Mesenchymal stem cell (in vitro differentiated cells and primary cell): ENCODE measurements at regions not wholly inside any gene's neighbourhood (a gene's known extent, or its start where the extent isn't known, plus 50 kb on each side); places are given as distances from the start of the nearest gene placed in this dataset.

ENCODE experiments used
- DNase-seq: peaks from one replicate; pipeline ENCODE4 v3.0.0-alpha.2; 2013
- H2AFZ ChIP-seq: one replicate; pipeline ENCODE4 v1.6.1; 2013; ENCODE audit warnings: low read depth, mild to moderate bottlenecking, control low read depth, inconsistent platforms, low read length, moderate library complexity
- H2AK5ac ChIP-seq: 2 replicates; pipeline ENCODE4 v1.6.1; 2013; ENCODE audit warnings: low read length, moderate library complexity, mild to moderate bottlenecking, inconsistent platforms; ENCODE audit not compliant: severe bottlenecking
- H2BK120ac ChIP-seq: one replicate; pipeline ENCODE4 v1.6.1; 2013; ENCODE audit warnings: low read depth, mild to moderate bottlenecking, inconsistent platforms, low read length, moderate library complexity
- H2BK12ac ChIP-seq, 2 experiments: one replicate each; pipeline ENCODE4 v1.6.1; 2013; ENCODE audit warnings: inconsistent platforms in 2 of 2, low read length in 2 of 2, mild to moderate bottlenecking in 2 of 2, moderate library complexity in 2 of 2, control low read depth in 1 of 2
- H2BK15ac ChIP-seq: one replicate; pipeline ENCODE4 v1.6.1; 2013; ENCODE audit warnings: mild to moderate bottlenecking, low read depth, inconsistent platforms; ENCODE audit not compliant: poor library complexity, severe bottlenecking
- H2BK5ac ChIP-seq: 2 replicates; pipeline ENCODE4 v1.6.1; 2013; ENCODE audit warnings: low read depth, mild to moderate bottlenecking, low read length, control low read depth, inconsistent platforms; ENCODE audit not compliant: poor library complexity, severe bottlenecking
- H3K14ac ChIP-seq, 2 experiments: one replicate each; pipeline ENCODE4 v1.6.1; 2013; ENCODE audit warnings: inconsistent platforms in 2 of 2, low read length in 2 of 2, control low read depth in 1 of 2, mild to moderate bottlenecking in 1 of 2, moderate library complexity in 1 of 2
- H3K18ac ChIP-seq, 2 experiments: one replicate each; pipeline ENCODE4 v1.6.1; 2013; ENCODE audit warnings: inconsistent platforms in 2 of 2, low read length in 2 of 2, control low read depth in 1 of 2, low read depth in 1 of 2, mild to moderate bottlenecking in 1 of 2
- H3K23ac ChIP-seq, 2 experiments: one replicate each; pipeline ENCODE4 v1.6.1; 2013; ENCODE audit warnings: inconsistent platforms in 2 of 2, low read length in 2 of 2, mild to moderate bottlenecking in 2 of 2, moderate library complexity in 2 of 2, control low read depth in 1 of 2
- H3K27ac ChIP-seq: 2 replicates; pipeline ENCODE4 v1.5.1; 2013; ENCODE audit warnings: mild to moderate bottlenecking, moderate library complexity, low read length, control low read depth, inconsistent platforms; ENCODE audit not compliant: poor library complexity, severe bottlenecking
- H3K27me3 ChIP-seq, 2 experiments: 2 replicates each; pipeline versions ENCODE4 v1.6.1 to v1.7.0; 2013; ENCODE audit warnings: low read length in 2 of 2, mild to moderate bottlenecking in 2 of 2, moderate library complexity in 2 of 2, control low read depth in 1 of 2, inconsistent platforms in 1 of 2; ENCODE audit not compliant: control insufficient read depth in 1 of 2, insufficient read depth in 1 of 2
- H3K36me3 ChIP-seq, 2 experiments: 2 replicates each; pipeline versions ENCODE4 v1.6.1 to v1.7.0; 2013; ENCODE audit warnings: low read length in 2 of 2, control low read depth in 1 of 2, inconsistent platforms in 1 of 2, low read depth in 1 of 2, mild to moderate bottlenecking in 1 of 2; ENCODE audit not compliant: insufficient read depth in 2 of 2, control insufficient read depth in 1 of 2
- H3K4ac ChIP-seq, 2 experiments: one replicate each; pipeline ENCODE4 v1.6.1; 2013; ENCODE audit warnings: inconsistent platforms in 2 of 2, low read length in 2 of 2, mild to moderate bottlenecking in 2 of 2, moderate library complexity in 2 of 2, control low read depth in 1 of 2, low read depth in 1 of 2
- H3K4me1 ChIP-seq: 2 replicates; pipeline ENCODE4 v1.6.1; 2013; ENCODE audit warnings: low read depth, low read length, control low read depth; ENCODE audit not compliant: control insufficient read depth, insufficient read depth
- H3K4me2 ChIP-seq: 2 replicates; pipeline ENCODE4 v1.6.1; 2013; ENCODE audit warnings: low read length, mild to moderate bottlenecking, inconsistent platforms; ENCODE audit not compliant: poor library complexity, severe bottlenecking
- H3K4me3 ChIP-seq, 2 experiments: 2 replicates each; pipeline versions ENCODE4 v1.5.1 to v1.7.0; 2013; ENCODE audit warnings: low read length in 2 of 2, mild to moderate bottlenecking in 2 of 2, control low read depth in 1 of 2, low read depth in 1 of 2; ENCODE audit not compliant: insufficient read depth in 1 of 2
- H3K79me1 ChIP-seq: replicated peaks from 2 replicates; pipeline ENCODE4 v1.6.1; 2013; ENCODE audit warnings: mild to moderate bottlenecking, control low read depth, low read length, inconsistent platforms; ENCODE audit not compliant: poor library complexity, severe bottlenecking
- H3K9ac ChIP-seq: 2 replicates; pipeline ENCODE4 v1.7.0; 2013; ENCODE audit warnings: mild to moderate bottlenecking, low read length, moderate library complexity
- H3K9me3 ChIP-seq: 2 replicates; pipeline ENCODE4 v1.7.0; 2013; ENCODE audit warnings: mild to moderate bottlenecking, low read length; ENCODE audit not compliant: control insufficient read depth
- H4K8ac ChIP-seq: one replicate; pipeline ENCODE4 v1.6.1; 2013; ENCODE audit warnings: inconsistent platforms, mild to moderate bottlenecking, low read length, moderate library complexity
- H4K91ac ChIP-seq: one replicate; pipeline ENCODE4 v1.6.1; 2013; ENCODE audit warnings: mild to moderate bottlenecking, low read length, inconsistent platforms
- WGBS: methylation state at CpG from one replicate; pipeline ENCODE4 v1.1.7; 2013; ENCODE audit warnings: mixed read lengths; 5-methylcytosine and 5-hydroxymethylcytosine counted together

DNA sequence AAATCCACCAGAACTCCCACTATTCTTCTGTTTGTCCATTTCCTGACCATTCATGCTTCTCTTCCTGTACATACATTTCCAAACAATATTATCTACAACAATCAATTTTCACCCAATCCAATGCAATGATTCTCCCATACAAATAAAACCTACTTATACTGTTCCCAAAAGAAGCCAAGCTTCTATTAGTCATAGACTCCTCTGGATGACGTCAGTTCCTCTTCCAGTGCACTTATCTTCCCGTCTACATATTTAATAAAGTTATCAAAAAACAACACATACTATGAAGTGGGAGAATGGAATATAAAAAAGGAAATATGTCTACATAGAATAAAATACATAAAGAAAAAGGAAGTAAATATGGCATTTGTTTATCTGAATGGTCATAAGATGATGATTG is 165.4 kb downstream of the FOXG1 start:
- Histone ChIP-seq H3K27me3 (no peaks in the 10 kb centered on the region), H3K18ac (no peak overlapping the region), H3K4me3 (no peak overlapping the region), H3K36me3 (no peaks in the 10 kb centered on the region), H2AFZ (no peak overlapping the region), H4K8ac (no peak overlapping the region), H4K91ac (no peak overlapping the region), H3K4me1 (no peaks in the 10 kb centered on the region), H2AK5ac (no peak overlapping the region), H3K23ac (no peak overlapping the region), H3K4ac (no peak overlapping the region), H3K79me1 (no peaks in the 10 kb centered on the region), H3K9me3 (peaks cover 24% of the 10 kb centered on the region), H2BK15ac (no peak overlapping the region), H3K4me2 (no peak overlapping the region), H3K27ac (no peak overlapping the region), H2BK5ac (no peak overlapping the region), H3K9ac (no peak overlapping the region), H2BK12ac (no peak overlapping the region), H3K14ac (no peak overlapping the region), H2BK120ac (no peak overlapping the region)
- no peak for DNase-seq
- 70% methylated on average over 1 of the region's 2 CpGs for WGBS

DNA sequence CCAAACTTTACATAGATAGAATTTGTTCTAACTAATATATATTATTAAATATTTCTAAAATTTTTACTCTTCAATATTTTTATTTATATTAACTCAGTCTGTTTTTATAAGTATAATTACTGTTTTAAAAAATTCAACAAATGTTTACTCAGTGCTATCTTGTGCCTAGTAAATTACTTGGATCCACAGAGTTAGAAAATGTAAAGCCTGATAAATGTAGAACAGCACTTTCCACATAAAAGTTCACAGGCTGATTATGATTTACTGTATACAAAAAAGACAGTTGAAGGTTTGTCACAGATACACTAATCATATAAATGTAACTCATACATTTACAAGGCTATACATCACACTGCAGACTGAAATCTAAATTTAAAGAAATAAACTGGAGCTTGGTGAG is 170.0 kb downstream of the FOXG1 start:
- Histone ChIP-seq H3K27me3 (no peaks in the 10 kb centered on the region), H3K4me2 (no peak overlapping the region), H3K79me1 (no peaks in the 10 kb centered on the region), H3K14ac (no peak overlapping the region), H3K27ac (no peak overlapping the region), H3K9ac (no peak overlapping the region), H3K18ac (no peak overlapping the region), H3K4me1 (no peaks in the 10 kb centered on the region), H2AK5ac (no peak overlapping the region), H2AFZ (no peak overlapping the region), H3K23ac (no peak overlapping the region), H2BK5ac (no peak overlapping the region), H2BK12ac (no peak overlapping the region), H2BK15ac (no peak overlapping the region), H4K8ac (no peak overlapping the region), H4K91ac (no peak overlapping the region), H2BK120ac (no peak overlapping the region), H3K4ac (no peak overlapping the region), H3K9me3 (peaks cover 26% of the 10 kb centered on the region), H3K36me3 (no peaks in the 10 kb centered on the region), H3K4me3 (no peak overlapping the region)
- DNase-seq = no peak

DNA sequence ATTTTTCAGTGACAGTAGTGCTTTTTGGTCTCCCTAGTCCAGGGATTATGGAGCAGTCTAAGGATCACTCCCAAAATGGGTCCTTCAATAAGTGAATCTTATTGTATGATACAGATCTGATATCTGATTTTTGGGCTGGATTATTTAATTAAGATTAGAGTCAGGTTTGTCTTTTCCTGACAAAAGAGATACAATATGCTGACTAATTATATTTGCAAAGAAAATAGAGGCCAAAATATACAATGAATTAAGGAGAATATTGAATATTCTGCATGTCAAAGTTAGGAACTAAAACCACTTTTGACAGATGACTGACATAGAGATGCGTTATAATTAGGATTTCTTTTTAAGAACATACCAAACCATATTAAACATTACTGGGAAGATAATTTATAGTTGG is 175.2 kb downstream of the FOXG1 start:
- Histone ChIP-seq H3K18ac (no peak overlapping the region), H2AK5ac (no peak overlapping the region), H2BK120ac (no peak overlapping the region), H3K9me3 (peaks cover 2% of the 10 kb centered on the region), H3K4me3 (no peak overlapping the region), H3K4me2 (no peak overlapping the region), H3K36me3 (no peaks in the 10 kb centered on the region), H3K14ac (no peak overlapping the region), H4K91ac (no peak overlapping the region), H2AFZ (no peak overlapping the region), H3K9ac (no peak overlapping the region), H2BK5ac (no peak overlapping the region), H3K4me1 (no peaks in the 10 kb centered on the region), H2BK12ac (no peak overlapping the region), H3K27me3 (no peaks in the 10 kb centered on the region), H3K79me1 (no peaks in the 10 kb centered on the region), H3K27ac (no peak overlapping the region), H3K4ac (no peak overlapping the region), H3K23ac (no peak overlapping the region), H4K8ac (no peak overlapping the region), H2BK15ac (no peak overlapping the region)
- no CpG with 5 or more reads among the region's 1 CpG for WGBS
- DNase-seq = no peak

DNA sequence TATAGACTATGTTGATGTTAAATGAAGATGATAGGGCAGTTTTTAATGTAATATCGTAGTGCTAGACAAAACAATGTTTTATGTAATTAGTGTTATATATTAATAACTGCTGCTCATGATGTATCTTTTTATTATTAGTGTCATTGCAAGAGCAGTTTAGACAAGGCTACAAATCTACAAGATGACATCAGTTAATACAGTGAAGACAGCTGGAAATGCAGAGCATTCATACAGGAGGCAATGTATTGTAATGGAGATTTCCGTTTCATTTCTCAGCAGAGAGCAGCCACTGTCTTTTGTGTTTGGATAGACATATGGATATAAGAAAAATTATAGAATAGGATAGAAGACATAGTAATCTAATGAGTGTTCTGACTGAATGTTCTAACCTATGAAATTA is 178.0 kb downstream of the FOXG1 start:
- H3K27ac ChIP-seq = no peak overlapping the region
- WGBS = 50% methylated on average over 1 of the region's 2 CpGs
- no peak overlapping the region for H3K23ac ChIP-seq

More for the DNA sequence above, 178.0 kb downstream of the FOXG1 start:
- H3K9ac ChIP-seq = no peak overlapping the region
- H3K14ac ChIP-seq = no peak overlapping the region
- no peaks in the 10 kb centered on the region for H3K79me1 ChIP-seq
- no peak overlapping the region for H4K91ac ChIP-seq
- no peak overlapping the region for H2AFZ ChIP-seq
- H3K36me3 ChIP-seq = no peaks in the 10 kb centered on the region
- H3K4me1 ChIP-seq = no peaks in the 10 kb centered on the region
- H3K4ac ChIP-seq = no peak overlapping the region
- H2BK5ac ChIP-seq = no peak overlapping the region
- no peak overlapping the region for H4K8ac ChIP-seq
- no peak overlapping the region for H2BK15ac ChIP-seq
- no peak overlapping the region for H2BK120ac ChIP-seq
- H3K4me3 ChIP-seq = no peak overlapping the region
- no peak overlapping the region for H3K18ac ChIP-seq
- H2BK12ac ChIP-seq = no peak overlapping the region
- H3K9me3 ChIP-seq = peaks cover 2% of the 10 kb centered on the region
- H3K27me3 ChIP-seq = no peaks in the 10 kb centered on the region
- no peak overlapping the region for H2AK5ac ChIP-seq
- no peak overlapping the region for H3K4me2 ChIP-seq
- DNase-seq = no peak
